M059J (cell line): ENCODE measurements at regions not wholly inside any gene's neighbourhood (a gene's known extent, or its start where the extent isn't known, plus 50 kb on each side); places are given as distances from the start of the nearest gene placed in this dataset.
"Not testable (repeated sequence)": the region's sequence is repeated elsewhere in the genome, so short reads cannot be mapped to it uniquely, and the experiment has no call there.

Source experiments
- DNase-seq: peaks from one replicate; pipeline ENCODE4 v3.0.0-alpha.2; 2012; ENCODE audit warnings: low read depth

GRCh38 chr14:105751291-105751751, 224.9 kb downstream of the TMEM121 start:
- not testable (repeated sequence) for DNase-seq

GRCh38 chr14:105752420-105752819, 226.0 kb downstream of the TMEM121 start:
- DNase-seq: not testable (repeated sequence)

GRCh38 chr14:105760691-105761344, 234.4 kb downstream of the TMEM121 start:
- DNase-seq: no peak

- DNase-seq: not testable (repeated sequence)
Observed at GRCh38 chr14:105761345-105761740, 235.0 kb downstream of the TMEM121 start.

GRCh38 chr14:105761842-105762241, 235.5 kb downstream of the TMEM121 start:
- DNase-seq: no peak

- DNase-seq: not testable (repeated sequence)
Observed at GRCh38 chr14:105762262-105762661, 235.9 kb downstream of the TMEM121 start.

- not testable (repeated sequence) for DNase-seq
Observed at GRCh38 chr14:105764254-105764901, 238.0 kb downstream of the TMEM121 start.

- not testable (repeated sequence) for DNase-seq
Observed at GRCh38 chr14:105765072-105765825, 238.9 kb downstream of the TMEM121 start.

GRCh38 chr14:105765893-105766614, 239.7 kb downstream of the TMEM121 start:
- no peak for DNase-seq

- no peak for DNase-seq
Observed at GRCh38 chr14:105767315-105767714, 240.9 kb downstream of the TMEM121 start.

GRCh38 chr14:105768039-105768438, 241.7 kb downstream of the TMEM121 start:
- DNase-seq: not testable (repeated sequence)

- DNase-seq: not testable (repeated sequence)
Observed at GRCh38 chr14:105769061-105769730, 242.8 kb downstream of the TMEM121 start.

GRCh38 chr14:105770619-105771216, 244.3 kb downstream of the TMEM121 start:
- not testable (repeated sequence) for DNase-seq

GRCh38 chr14:105771261-105772226, 245.2 kb downstream of the TMEM121 start:
- DNase-seq: not testable (repeated sequence)

GRCh38 chr14:105772710-105773250, 246.4 kb downstream of the TMEM121 start:
- DNase-seq: not testable (repeated sequence)

GRCh38 chr14:105773584-105773983, 247.2 kb downstream of the TMEM121 start:
- no peak for DNase-seq

- DNase-seq: no peak
Observed at GRCh38 chr14:105774001-105774400, 247.6 kb downstream of the TMEM121 start.

- not testable (repeated sequence) for DNase-seq
Observed at GRCh38 chr14:105774585-105775348, 248.4 kb downstream of the TMEM121 start.
